Astrocyte of the spinal cord (primary cell): ENCODE measurements at regions not wholly inside any gene's neighbourhood (a gene's known extent, or its start where the extent isn't known, plus 50 kb on each side); places are given as distances from the start of the nearest gene placed in this dataset.

ENCODE experiments used
- DNase-seq: peaks from one replicate; pipeline ENCODE4 v3.0.0; 2011; ENCODE audit warnings: low read depth, low spot score
- H3K4me3 ChIP-seq: 2 replicates; pipeline ENCODE4 v1.5.1; 2011; ENCODE audit warnings: low read depth, mild to moderate bottlenecking, low read length, moderate library complexity
- CTCF ChIP-seq: IDR thresholded peaks from 2 replicates; pipeline ENCODE4 v1.5.1; 2012; ENCODE audit warnings: low read depth, mild to moderate bottlenecking, low read length, inconsistent platforms
- in situ Hi-C: cut with HindIII; loops from 2 replicates; pipeline ENCODE4 v1.10.0; 2017; ENCODE audit warnings: low sequenced_read_pairs

GRCh38 chr3:135691240-135691639, 274.3 kb upstream of the PPP2R3A start:
- in situ Hi-C loops, result no loop called here
- no peak for TF ChIP-seq CTCF
- DNase-seq, result no peak
- H3K4me3 ChIP-seq, result no peak overlapping the region

DNA sequence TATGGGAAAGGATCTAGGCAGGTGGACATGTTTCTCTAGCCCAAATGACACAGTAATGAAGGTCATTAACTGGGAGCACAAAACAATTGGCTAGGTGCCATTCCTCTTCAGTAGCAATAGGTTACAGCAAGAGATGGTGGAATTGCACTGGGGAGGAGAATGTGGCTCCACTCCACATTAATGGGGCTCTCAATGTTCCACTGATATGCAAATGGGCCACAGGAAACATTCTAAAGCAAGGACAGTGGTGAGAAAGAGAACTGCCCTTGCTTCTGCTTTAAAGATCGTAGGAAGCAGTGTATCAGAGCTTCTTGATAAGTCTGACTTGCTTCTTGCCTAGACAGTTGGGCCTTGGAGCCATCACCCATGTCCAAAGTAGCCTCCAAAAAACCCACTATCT, 271.4 kb upstream of the PPP2R3A start:
- no peak for TF ChIP-seq CTCF
- H3K4me3 ChIP-seq, result no peak overlapping the region
- no peak for DNase-seq
- in situ Hi-C loops, result no loop called here

- no peak for TF ChIP-seq CTCF
- in situ Hi-C loops, result no loop called here
- H3K4me3 ChIP-seq, result no peak overlapping the region
- DNase-seq, result no peak
These were observed 265.8 kb upstream of the PPP2R3A start for GRCh38 chr3:135699741-135700140.

- no peak for DNase-seq
- in situ Hi-C loops, result no loop called here
- no peak for TF ChIP-seq CTCF
- no peak overlapping the region for H3K4me3 ChIP-seq
These were observed 258.7 kb upstream of the PPP2R3A start for GRCh38 chr3:135706758-135707375.

DNA sequence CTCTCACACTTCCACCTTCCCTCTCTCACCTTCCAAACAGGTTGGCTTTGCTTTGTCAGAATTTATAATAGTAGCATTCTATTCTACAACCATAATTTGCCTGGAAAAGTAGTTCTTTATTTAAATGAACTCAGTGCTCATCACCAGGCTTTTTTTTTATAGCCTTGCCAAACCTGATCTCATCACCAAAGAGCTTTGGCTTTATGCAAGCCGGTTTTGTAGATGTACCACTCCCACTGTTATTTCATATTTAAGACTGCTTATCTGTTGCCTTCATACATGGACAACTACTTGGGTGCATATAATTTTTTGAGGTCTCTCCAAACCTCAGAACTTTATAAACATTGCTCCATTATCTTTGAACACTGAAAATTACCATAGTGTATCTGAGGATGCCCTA, 246.1 kb upstream of the PPP2R3A start:
- no peak for TF ChIP-seq CTCF
- no peak for DNase-seq
- H3K4me3 ChIP-seq, result no peak overlapping the region
- in situ Hi-C loops, result no loop called here

DNA sequence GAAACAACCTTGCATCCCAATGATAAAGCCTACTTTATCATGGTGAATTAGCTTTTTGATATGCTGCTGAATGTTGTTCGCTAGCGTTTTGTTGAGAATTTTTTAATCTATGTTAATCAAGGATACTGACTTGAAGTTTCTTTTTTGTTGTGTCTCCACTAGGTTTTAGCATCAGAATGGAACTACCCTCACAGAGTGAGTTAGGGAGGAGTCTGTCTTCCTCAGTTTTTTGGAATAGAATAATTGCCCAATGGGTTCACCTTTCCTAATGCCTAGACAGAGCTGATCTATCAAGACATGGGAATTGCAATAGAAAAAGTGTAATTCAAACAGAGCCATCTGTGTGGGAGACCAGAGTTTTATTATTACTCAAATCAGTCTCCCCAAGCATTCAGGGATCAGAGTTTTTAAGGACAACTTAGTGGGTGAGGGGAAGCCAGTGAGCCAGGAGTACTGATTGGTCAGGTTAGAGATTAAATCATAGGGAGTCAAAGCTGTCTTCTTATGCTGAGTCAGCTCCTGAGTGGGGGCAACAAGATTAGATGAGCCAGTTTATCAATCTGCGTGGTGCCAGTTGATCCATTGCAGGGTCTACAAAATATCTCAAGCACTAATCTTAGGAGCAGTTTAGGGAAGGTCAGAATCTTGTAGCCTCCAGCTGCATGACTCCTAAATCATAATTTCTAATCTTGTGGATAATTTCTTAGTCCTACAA, 237.4 kb upstream of the PPP2R3A start:
- in situ Hi-C loops, result no loop called here
- no peak for TF ChIP-seq CTCF
- H3K4me3 ChIP-seq, result no peak overlapping the region
- DNase-seq, result no peak
